HG02763 (cell line): ENCODE measurements at regions not wholly inside any gene's neighbourhood (a gene's known extent, or its start where the extent isn't known, plus 50 kb on each side); places are given as distances from the start of the nearest gene placed in this dataset.

Experiments
- ATAC-seq: cut with Tn5 transposase; IDR thresholded peaks from one replicate; pipeline ENCODE4 v1.9.1; 2021; ENCODE audit warnings: mild to moderate bottlenecking, moderate library complexity; ENCODE audit not compliant: unreplicated experiment

DNA sequence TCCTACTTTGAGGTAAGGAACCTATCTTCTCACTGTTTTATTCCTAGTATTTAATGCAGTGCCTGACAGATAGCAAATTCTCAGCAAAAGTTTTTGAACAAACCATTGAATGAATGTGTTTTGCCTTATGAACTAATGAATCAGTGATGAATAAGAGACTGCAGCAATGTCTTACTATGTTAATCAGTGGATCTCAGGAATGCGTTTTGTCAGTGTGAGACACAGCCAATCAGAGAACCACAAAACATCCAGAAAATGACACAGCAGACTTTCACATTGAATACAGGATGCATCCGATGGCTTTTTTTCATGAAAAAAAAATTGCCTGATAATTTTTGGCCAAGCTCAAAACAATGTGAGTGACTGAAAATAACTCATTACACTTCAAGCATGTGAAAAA, 270.5 kb downstream of the BMP2 start:
- ATAC-seq = no peak

DNA sequence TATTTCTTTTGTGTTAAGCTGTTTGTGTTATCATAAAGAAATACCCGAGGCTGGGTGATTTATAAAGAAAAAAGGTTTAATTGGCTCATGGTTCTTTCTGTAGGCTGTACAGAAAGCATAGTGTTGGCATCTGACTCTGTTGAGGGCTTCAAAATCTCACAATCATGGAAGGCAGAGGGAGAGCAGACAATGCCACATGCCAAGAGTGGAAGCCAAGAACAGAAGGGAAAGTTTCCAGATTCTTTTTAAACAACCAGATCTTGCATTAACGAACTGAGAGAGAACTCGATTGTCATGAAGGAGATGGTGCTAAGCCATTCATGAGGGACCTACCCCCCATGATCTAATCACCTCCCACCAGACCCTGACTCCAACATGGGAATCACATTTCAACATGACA, 290.1 kb downstream of the BMP2 start:
- no peak for ATAC-seq

DNA sequence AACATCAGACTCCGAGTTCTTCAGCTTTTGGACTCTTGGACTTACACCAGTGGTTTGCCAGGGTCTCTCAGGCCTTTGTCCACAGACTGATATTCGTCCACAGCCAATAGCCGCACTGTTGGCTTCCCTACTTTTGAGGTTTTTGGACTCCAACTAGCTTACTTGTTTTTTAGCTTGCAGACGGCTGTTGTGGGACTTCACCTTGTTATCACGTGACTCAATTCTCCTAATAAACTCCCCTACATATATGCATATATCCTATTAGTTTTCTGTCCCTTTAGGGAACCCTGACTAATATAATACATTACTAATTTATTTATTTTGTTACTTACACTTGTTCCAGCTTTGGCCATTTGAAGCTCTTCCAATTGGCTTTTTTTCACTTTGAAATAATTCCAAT, 311.3 kb downstream of the BMP2 start:
- no peak for ATAC-seq

DNA sequence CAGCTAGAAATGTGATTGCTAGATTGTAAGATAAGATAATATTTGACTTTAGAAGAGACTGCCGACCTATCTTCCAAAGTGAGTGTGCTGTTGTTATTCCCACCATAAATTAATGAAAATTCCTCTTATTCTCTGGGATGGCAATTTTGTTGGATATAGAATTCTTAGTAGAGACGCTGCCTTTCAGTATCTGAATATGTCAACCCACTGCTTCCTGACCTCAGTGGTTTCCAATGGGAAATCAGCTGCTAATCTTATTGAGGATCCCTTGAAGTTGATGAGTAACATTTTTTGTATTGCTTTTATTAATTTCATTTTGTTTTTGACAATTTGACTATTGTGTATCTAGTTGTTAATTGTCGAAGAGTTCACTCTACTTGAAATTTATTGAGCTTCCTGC, 313.0 kb downstream of the BMP2 start:
- ATAC-seq = no peak

DNA sequence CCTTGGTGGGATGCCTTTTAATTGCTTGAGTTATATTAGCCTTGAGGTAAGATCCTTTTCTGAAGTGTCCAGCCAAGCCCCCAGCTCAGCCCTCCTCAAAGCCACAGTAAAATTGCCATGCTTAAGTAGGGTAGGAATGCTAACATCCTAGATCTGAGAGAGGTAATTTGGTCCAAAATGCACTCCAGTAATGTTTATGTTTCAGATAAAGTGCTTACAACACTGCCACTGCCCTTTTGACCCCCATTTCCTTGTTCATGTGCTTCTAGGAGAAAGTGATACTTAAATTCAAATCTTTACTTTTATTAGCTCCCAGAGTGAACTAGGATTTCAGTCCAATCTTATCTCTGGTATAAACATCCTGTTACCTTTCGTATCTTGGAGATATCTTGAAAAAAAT, 318.0 kb downstream of the BMP2 start:
- no peak for ATAC-seq

DNA sequence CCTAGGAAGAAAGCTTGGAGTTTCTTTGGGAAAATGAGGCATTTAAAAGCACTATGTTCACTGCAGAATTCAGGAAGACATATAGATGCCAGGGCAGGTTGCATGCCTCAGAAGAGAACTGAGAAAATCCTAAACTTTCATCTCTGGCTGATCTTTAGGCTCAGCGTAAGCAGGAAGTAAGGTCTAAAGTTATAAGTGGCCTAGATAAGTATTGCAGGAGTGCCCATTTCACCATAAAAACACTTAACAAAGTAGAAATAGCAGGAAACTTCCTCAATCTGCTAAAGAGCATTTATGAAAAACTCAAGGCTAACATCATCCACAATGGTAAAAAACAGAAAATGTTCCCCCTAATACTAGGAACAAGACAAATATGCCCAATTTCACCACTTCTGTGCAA, 320.3 kb downstream of the BMP2 start:
- no peak for ATAC-seq

DNA sequence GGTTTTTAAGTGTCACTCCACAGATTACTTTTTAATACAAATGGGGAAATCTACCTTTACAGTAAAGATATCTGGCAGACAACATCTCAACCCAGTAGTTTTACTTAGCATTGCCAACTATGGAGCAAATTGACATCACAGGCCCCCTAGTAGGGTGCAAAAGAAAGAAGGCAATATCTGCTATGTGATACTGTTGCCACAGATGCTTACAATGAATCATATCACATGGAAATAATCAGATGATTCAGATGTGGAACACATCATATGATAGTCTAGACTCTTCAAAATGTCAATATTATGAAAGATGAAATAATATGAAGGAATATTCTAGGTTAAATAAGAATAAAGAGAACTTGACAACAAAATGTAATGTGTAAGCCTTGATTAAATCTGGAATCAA, 322.5 kb downstream of the BMP2 start:
- ATAC-seq = no peak

DNA sequence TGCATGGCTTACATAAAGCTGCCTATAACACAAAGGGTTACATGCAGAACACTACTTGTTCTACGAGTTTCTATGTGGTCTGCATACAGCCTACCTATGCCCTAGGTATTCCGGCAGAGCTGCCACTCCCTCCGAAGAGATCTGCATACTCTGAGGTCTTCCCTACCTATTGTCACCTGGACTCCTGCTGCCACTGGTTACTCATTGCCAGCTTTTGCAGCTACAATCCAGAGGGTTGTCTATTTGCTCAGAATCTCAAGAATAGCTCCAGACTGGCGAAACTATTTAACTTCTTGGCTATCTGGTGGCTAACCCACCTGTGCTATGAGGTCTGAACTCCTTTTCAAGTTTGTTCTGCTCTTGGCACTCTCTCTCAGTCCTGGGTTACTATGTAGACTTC, 323.3 kb downstream of the BMP2 start:
- no peak for ATAC-seq

DNA sequence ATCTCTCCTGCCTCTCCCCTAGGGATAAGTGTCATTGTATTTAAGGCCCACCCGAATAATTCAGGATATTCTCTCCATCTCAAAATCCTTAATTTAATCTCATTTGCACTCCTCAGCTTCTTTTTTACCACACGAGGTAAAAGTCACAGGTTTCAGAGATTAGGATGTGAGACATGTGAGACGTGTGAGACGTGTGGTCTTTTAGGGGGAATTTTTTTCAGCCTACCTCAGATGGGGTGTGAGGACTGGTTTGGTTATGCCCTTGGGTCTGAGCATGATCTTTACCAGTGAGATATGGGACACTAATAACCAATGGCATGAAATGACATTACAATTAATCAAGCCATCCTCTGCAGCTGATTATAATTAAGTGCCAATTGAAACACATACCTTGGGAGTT, 324.2 kb downstream of the BMP2 start:
- ATAC-seq = no peak

DNA sequence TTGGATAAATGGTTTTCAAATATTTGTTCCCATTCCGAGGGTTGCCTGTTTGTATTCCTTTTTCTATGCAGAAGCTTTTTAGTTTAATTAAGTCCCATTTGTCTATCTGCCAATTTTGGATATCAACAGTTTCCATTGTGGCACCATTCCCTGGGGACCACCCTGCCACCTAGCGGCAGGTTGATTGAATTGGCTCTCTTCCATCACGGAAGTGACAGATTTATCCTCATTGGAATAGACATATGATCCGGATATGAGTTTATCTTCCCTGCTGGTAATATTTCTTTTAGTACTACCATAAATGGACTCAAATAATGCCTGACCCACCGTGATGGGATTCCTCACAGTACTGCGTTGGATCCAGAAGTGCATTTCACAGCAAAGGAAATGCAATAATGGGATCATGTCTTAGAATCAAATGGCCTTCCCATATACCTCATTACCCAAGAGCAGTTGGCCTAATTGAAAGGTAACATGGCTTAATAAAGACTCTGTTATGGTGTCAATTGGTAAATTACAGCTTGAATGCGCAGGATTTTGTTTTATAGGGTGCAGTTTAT, 327.0 kb downstream of the BMP2 start:
- ATAC-seq = no peak

DNA sequence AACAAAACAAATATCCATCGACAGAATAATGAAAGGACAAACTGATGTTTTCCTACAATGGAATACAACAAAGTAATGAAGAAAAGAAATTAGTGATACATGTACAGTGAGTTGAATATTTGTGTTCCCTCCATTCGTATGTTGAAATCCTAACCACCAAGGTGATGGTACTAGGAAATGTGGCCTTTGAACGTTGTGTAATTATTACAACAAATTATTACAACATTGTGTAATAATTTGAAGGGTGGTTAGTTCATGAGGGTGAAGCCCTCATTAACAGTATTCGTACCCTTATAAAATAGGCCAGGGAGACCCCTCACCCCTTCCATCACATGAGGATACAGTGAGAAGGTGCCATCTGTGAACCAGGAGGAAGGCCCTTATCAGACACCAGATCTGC, 339.4 kb downstream of the BMP2 start:
- no peak for ATAC-seq

DNA sequence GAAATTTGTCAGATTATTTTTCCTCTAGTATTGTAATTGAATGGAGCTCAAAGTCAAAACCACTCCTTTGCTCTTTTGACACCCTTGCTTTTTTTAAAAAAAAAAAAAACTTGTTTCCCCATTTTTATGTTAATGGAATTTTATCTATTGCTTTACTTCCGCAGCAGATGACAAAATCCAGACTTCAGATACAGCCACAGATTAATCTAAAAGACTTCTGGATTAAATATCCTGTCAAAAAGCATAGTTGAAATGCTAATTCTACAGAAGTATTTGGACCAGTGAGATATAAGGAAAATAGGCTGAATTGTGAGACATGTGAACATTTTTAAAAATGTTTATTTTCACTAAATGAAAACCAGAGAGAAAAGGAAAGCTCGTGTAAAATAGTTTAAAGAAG, 341.4 kb downstream of the BMP2 start:
- ATAC-seq = no peak

DNA sequence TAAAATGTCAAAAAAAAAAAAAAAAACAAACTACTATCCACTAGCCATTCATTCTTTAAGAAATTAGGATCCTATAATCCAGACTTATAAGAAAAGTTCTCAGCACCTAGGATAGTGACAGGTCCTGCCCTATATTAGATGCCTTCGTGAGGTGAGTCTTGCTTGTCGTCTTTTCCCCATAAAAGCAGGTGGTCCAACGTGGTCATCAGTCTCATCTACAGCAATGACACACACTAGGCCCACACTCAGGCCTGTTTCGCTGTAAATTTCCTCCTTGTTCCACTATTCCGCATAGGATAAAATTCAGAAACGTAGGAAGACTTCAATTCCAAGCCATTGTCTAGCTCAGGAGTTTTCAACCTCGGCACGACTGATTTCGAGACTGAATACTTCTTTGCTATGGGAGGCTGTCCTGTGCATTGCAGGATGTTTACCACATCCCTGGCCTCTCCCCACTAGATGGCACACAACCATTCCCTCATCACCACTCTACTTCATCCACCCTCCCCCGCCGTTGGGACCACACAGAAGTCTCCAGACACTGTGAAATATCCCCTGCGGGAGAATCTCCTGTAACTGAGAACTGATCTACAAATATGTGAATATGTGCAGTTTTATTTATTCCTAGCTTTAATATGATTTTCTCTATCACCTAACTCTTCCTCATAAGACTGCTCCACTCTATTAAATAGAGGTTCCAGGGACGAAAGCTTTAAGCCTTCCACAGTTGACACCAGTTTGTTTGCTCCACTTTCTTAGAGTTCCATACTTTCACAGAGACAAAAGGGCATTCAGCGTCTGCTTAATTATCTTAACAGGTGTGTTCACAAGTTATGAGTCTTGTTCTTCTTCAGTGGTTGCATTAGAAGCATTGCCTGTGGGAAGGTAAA, 346.3 kb downstream of the BMP2 start:
- no peak for ATAC-seq

DNA sequence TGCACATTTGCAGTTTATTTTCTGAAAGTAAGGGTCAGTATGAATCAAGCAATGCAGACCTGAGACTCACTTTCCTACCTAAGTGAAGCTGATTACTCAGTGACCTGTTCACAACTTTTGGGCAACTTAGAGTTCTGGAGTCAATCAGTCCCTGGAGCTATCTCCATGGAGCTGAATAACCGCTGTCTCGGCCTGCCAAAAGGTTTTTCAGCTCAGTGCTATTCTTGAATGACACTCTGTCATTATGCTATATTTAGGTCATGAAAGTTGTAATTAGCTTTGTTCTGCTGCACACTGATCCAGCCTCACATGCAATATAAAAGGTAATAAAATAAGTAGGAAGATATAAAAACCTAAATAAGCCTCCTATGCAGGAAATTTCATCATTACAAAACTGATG, 356.0 kb downstream of the BMP2 start:
- no peak for ATAC-seq

DNA sequence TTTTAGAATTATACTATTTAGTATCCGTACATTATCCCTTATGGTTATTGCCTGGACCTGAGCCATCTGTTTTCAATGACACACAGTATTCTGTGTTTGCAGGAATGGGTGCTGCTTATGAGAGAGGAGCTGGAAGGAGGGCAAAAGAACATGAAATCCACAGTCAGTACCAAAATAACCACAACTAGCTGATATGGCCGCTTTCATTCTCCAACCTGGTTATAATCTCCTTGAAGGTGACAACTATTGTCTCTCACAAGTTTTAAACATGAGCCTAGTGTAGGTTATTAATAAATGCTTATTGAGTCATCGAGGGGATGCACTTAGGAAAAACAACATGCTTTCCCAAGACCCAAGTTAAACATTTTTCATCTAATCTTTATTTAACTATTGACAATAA, 356.6 kb downstream of the BMP2 start:
- no peak for ATAC-seq

DNA sequence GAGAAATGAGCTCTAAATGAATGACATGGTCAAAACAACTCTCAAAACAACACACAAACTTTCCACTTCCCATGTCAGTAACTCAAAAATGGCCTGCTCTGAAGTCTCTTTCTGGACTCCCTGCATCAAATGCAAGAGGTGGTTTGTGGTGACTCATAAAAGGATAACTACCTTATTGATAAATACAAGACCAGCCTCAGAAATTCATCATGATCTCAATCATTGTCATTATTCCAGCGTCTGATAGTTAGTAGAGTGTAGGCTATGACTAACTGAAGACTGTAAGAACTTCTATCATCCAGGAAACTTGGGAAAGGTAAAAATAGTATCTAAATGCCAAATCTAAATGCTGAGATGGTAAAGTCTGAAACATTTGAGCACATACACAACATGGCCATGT, 369.4 kb downstream of the BMP2 start:
- no peak for ATAC-seq

DNA sequence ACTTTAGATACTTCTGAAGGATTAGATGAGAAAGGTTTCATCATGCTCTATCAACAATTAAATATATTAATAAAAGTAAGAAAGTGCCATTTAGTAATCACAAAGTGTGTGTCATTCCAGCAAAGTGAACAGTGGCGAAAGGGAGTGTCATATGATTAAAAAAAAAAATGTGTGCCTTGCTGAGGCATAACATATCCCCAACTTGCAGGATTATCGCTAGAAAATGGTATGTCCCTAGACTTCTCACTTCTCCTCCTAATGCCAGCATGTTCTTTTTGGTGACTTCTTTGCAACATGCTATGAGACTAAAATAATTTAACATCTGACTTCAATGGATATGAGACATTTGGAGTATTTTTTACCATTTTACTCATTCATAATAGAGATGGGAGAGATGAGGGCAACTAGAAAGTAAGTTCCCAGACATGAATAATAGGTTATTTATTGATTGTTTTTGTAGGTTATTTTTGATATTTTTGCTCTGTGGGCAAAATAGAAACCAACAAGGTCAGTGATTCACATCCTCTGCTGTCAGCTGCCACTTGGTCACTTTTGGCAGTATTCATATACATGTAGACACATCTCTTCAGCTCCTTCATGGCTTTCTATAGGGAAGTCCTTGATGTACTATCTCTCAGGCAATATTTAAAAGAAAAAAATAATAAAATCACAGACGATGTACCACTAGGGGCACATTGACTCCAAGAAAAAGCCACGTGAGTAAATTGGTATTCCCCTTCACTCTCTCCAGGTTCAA, 370.1 kb downstream of the BMP2 start:
- ATAC-seq = peak; percentile 73

DNA sequence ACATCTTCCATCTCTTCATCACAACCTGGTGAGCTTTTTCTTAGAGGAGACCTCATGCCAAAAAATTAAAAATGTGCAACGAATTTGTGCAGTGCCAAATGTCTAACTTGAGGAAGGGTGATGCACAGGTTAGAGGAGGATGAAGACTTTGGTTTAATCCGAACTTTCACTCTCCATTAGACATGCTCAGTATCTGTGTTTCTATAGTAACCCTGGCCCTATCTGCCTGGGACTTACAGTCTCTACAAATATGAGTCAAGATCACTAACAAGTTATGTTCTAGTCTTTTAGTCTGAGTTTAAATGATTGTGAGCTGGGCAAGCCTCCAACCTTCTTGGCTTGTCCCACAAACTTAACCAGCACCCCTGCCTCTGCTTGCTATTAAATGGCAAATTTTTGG, 377.0 kb downstream of the BMP2 start:
- ATAC-seq = no peak

DNA sequence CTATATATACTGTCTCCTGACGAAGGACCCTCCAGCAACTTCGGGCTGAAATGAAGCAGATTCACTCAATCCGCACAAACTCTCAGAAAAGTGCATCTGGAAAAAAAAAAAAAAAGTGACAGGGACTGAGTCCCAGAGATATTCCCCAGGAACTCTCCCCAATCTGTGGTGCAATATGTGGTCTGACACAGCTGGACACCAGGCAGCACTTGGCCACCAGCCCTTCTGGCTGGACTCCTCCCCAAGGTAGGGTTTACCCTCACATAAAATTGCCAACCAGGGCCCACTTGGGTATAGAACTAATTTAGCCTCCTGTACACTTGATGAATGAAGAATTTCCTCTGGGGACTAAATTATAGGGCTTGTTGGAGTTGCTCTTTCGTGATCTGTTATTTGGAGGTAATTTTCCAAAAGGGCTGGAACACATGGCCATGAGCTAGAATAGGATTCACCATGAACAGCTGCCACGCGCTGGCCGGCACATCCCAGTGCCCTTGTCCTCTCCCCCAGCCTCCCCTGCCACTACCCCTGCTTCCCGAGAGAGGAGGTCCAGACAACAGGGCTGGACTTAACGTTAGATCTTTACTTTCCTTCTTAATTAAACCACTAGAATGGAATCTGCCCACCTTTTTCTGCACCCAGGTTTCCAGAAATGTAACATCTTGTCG, 379.2 kb downstream of the BMP2 start:
- ATAC-seq = no peak

DNA sequence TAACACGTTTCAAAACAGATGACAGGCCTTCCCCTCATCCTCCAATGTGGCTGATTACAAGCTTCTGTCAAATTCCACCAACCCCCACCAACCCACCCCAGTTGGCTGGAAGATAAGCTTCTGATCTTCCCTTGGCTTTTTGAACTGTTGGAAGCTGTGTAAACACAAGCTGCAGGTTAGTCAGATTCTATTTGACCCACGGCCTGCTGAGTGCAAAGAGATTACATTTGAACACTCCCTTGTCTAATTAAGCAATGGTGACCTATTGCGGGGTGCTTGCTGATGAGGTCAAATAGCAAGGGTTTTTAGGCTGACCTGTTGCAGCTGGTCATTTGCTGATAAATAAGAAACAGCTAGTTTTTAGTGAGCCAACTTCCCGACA, 379.7 kb downstream of the BMP2 start:
- no peak for ATAC-seq

DNA sequence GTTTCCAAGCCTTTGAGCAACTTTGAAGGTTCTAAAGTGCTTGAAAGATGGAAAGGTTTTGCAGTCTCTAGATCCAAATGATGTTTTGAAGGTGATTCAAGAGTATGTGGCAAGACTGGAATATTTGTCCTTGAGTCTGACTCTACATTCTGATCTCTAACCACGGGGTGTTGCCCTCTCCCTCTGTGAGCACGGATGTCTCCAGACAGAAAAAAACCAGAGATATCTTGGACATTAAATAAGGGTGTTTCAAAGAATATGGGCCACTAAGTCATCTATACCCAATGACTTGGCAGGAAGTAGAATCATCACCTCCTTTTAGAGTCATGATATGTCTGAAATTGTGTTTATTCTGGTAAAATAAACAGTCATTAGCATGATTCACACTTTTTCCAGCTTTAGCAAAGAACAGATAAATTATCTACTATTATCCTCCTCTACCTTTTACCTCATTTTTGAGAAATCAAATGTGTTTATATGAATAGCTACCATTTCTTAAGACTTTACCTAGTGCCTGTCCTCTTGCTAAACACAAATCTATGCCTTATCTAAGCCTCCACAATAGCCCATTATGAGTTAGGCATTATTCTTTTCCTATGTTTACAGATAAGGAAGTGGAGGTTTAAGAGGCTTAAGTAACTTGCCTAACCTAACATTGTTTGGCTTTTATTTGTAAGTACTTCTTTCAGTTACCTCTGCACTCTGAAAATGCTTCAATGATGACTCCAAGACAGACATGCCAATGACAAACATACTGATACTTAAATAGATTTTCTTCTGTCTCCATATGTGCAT, 384.4 kb downstream of the BMP2 start:
- ATAC-seq = no peak
